ENCODE measurements at regions not wholly inside any gene's neighbourhood (a gene's known extent, or its start where the extent isn't known, plus 50 kb on each side); places are given as distances from the start of the nearest gene placed in this dataset.

- DNase-seq (ENCODE audit: low read depth), result no peak
- no peak overlapping the region for H3K4me3 ChIP-seq (ENCODE audit: low read depth, low read length)
- TF ChIP-seq CTCF (IDR thresholded peaks at IDR 0.05; ENCODE audit: low read depth, low read length) (no peak), POLR2A (IDR thresholded peaks at IDR 0.05; ENCODE audit: extremely low read depth, insufficient read length) (no peak), MYC (IDR thresholded peaks at IDR 0.05; ENCODE audit: low read depth, low read length) (no peak), MAX (IDR thresholded peaks at IDR 0.05; ENCODE audit: low read depth, low read length) (no peak)
Measured at GRCh38 chrX:45347877-45348276, 147.2 kb upstream of the DIPK2B start.

- no peak overlapping the region for H3K4me3 ChIP-seq (ENCODE audit: low read depth, low read length)
- TF ChIP-seq POLR2A (IDR thresholded peaks at IDR 0.05; ENCODE audit: extremely low read depth, insufficient read length), result no peak
- no peak for TF ChIP-seq MYC (IDR thresholded peaks at IDR 0.05; ENCODE audit: low read depth, low read length)
- TF ChIP-seq MAX (IDR thresholded peaks at IDR 0.05; ENCODE audit: low read depth, low read length), result no peak
- no peak for TF ChIP-seq CTCF (IDR thresholded peaks at IDR 0.05; ENCODE audit: low read depth, low read length)
- no peak for DNase-seq (ENCODE audit: low read depth)
Measured at GRCh38 chrX:45344594-45344993, 143.9 kb upstream of the DIPK2B start.

GRCh38 chrX:45329217-45329616, 128.5 kb upstream of the DIPK2B start:
- DNase-seq (ENCODE audit: low read depth), result no peak
- TF ChIP-seq MYC (IDR thresholded peaks at IDR 0.05; ENCODE audit: low read depth, low read length) (no peak), MAX (IDR thresholded peaks at IDR 0.05; ENCODE audit: low read depth, low read length) (no peak), CTCF (IDR thresholded peaks at IDR 0.05; ENCODE audit: low read depth, low read length) (no peak), POLR2A (IDR thresholded peaks at IDR 0.05; ENCODE audit: extremely low read depth, insufficient read length) (no peak)
- H3K4me3 ChIP-seq (ENCODE audit: low read depth, low read length), result no peak overlapping the region

- no peak for TF ChIP-seq MYC (IDR thresholded peaks at IDR 0.05; ENCODE audit: low read depth, low read length)
- no peak for TF ChIP-seq MAX (IDR thresholded peaks at IDR 0.05; ENCODE audit: low read depth, low read length)
- TF ChIP-seq POLR2A (IDR thresholded peaks at IDR 0.05; ENCODE audit: extremely low read depth, insufficient read length), result no peak
- TF ChIP-seq CTCF (IDR thresholded peaks at IDR 0.05; ENCODE audit: low read depth, low read length), result no peak
- no peak overlapping the region for H3K4me3 ChIP-seq (ENCODE audit: low read depth, low read length)
- no peak for DNase-seq (ENCODE audit: low read depth)
Measured at GRCh38 chrX:45324941-45325340, 124.3 kb upstream of the DIPK2B start.

- H3K4me3 ChIP-seq (ENCODE audit: low read depth, low read length), result no peak overlapping the region
- TF ChIP-seq MYC (IDR thresholded peaks at IDR 0.05; ENCODE audit: low read depth, low read length) (no peak), POLR2A (IDR thresholded peaks at IDR 0.05; ENCODE audit: extremely low read depth, insufficient read length) (no peak), MAX (IDR thresholded peaks at IDR 0.05; ENCODE audit: low read depth, low read length) (no peak), CTCF (IDR thresholded peaks at IDR 0.05; ENCODE audit: low read depth, low read length) (no peak)
- no peak for DNase-seq (ENCODE audit: low read depth)
Measured at GRCh38 chrX:45323387-45323786, 122.7 kb upstream of the DIPK2B start.

GRCh38 chrX:45322820-45323219, 122.1 kb upstream of the DIPK2B start:
- DNase-seq (ENCODE audit: low read depth), result no peak
- TF ChIP-seq MAX (IDR thresholded peaks at IDR 0.05; ENCODE audit: low read depth, low read length) (no peak), CTCF (IDR thresholded peaks at IDR 0.05; ENCODE audit: low read depth, low read length) (no peak), MYC (IDR thresholded peaks at IDR 0.05; ENCODE audit: low read depth, low read length) (no peak), POLR2A (IDR thresholded peaks at IDR 0.05; ENCODE audit: extremely low read depth, insufficient read length) (no peak)
- no peak overlapping the region for H3K4me3 ChIP-seq (ENCODE audit: low read depth, low read length)

Data from NB4 (cell line).